ENCODE measurements at regions not wholly inside any gene's neighbourhood (a gene's known extent, or its start where the extent isn't known, plus 50 kb on each side); places are given as distances from the start of the nearest gene placed in this dataset.

DNA sequence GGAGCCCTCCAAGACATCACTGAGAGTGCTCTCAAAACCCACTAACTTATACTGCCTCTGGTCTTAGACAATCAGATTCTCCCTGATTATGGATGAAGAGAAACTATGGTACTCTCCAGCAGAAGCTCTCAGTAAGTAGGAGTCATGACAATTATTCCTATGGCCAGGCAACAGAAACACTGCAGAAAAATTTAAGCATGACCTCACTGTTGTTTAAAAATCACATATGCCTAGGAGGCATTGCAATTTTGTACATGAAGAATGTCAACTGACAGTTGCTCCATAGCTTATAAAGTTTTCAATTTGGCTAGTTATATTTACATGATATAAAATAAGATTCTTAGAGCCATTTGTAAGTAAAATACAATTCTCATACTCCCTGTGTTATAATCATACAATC is 105.9 kb upstream of the LSM8 start:
- Histone ChIP-seq H3K4me2 (ENCODE audit: low read length) (no peak overlapping the region), H3K9me3 (ENCODE audit: control insufficient read depth, insufficient read depth, low read length) (no peaks in the 10 kb centered on the region), H3K36me3 (ENCODE audit: control insufficient read depth, low read length) (no peaks in the 10 kb centered on the region), H3K4me3 (ENCODE audit: low read length) (no peak overlapping the region), H3K79me2 (ENCODE audit: control insufficient read depth, low read length) (no peaks in the 10 kb centered on the region), H3F3A (ENCODE audit: control insufficient read depth, insufficient read depth) (no peaks in the 10 kb centered on the region), H3K9me2 (replicated peaks; ENCODE audit: control insufficient read depth, low read length) (no peaks in the 10 kb centered on the region), H4K20me1 (ENCODE audit: control insufficient read depth, insufficient read depth, low read depth, low read length) (no peaks in the 10 kb centered on the region), H3K27me3 (ENCODE audit: control insufficient read depth, low read length) (peaks cover 2% of the 10 kb centered on the region; the same call in 1 of the 2 replicates), H3K4me1 (ENCODE audit: control insufficient read depth, low read length) (no peaks in the 10 kb centered on the region), H3K27ac (ENCODE audit: low read depth, low read length) (no peak overlapping the region)
- no peak for TF ChIP-seq EZH2phosphoT487 (IDR thresholded peaks at IDR 0.05; ENCODE audit: borderline replicate concordance, low read length)
- TF ChIP-seq, protein P1, sequence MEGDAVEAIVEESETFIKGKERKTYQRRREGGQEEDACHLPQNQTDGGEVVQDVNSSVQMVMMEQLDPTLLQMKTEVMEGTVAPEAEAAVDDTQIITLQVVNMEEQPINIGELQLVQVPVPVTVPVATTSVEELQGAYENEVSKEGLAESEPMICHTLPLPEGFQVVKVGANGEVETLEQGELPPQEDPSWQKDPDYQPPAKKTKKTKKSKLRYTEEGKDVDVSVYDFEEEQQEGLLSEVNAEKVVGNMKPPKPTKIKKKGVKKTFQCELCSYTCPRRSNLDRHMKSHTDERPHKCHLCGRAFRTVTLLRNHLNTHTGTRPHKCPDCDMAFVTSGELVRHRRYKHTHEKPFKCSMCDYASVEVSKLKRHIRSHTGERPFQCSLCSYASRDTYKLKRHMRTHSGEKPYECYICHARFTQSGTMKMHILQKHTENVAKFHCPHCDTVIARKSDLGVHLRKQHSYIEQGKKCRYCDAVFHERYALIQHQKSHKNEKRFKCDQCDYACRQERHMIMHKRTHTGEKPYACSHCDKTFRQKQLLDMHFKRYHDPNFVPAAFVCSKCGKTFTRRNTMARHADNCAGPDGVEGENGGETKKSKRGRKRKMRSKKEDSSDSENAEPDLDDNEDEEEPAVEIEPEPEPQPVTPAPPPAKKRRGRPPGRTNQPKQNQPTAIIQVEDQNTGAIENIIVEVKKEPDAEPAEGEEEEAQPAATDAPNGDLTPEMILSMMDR (IDR thresholded peaks at IDR 0.05; ENCODE audit: low read depth, low read length, poor library complexity, severe bottlenecking): no peak

DNA sequence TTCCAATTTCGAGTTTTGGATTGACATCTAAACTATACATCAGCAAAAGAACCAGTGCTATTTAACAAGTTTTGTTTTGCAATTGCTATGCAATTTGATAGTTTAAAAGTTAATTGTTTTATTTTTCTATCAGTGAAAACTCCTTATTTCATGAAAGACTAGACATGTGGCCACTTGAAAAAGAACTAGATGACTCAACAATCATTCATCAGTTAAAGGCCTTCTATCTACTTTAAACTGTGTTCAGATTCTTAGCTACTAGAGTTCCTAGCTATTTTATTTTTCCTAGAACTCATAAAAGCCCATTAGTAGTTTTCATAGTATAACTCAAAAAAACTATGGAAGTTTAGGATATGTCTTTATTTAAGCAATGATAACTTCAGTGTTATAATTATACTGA is 104.6 kb upstream of the LSM8 start:
- Histone ChIP-seq H3K9me2 (replicated peaks; ENCODE audit: control insufficient read depth, low read length) (no peaks in the 10 kb centered on the region), H3K4me1 (ENCODE audit: control insufficient read depth, low read length) (no peaks in the 10 kb centered on the region), H3K4me2 (ENCODE audit: low read length) (no peak overlapping the region), H3K27ac (ENCODE audit: low read depth, low read length) (no peak overlapping the region), H3K9me3 (ENCODE audit: control insufficient read depth, insufficient read depth, low read length) (no peaks in the 10 kb centered on the region), H3K36me3 (ENCODE audit: control insufficient read depth, low read length) (no peaks in the 10 kb centered on the region), H3K27me3 (ENCODE audit: control insufficient read depth, low read length) (peaks cover 3% of the 10 kb centered on the region; the same call in 1 of the 2 replicates), H4K20me1 (ENCODE audit: control insufficient read depth, insufficient read depth, low read depth, low read length) (no peaks in the 10 kb centered on the region), H3K4me3 (ENCODE audit: low read length) (no peak overlapping the region), H3K79me2 (ENCODE audit: control insufficient read depth, low read length) (no peaks in the 10 kb centered on the region), H3F3A (ENCODE audit: control insufficient read depth, insufficient read depth) (no peaks in the 10 kb centered on the region)
- TF ChIP-seq, protein P1 (IDR thresholded peaks at IDR 0.05; ENCODE audit: low read depth, low read length, poor library complexity, severe bottlenecking): no peak
- TF ChIP-seq EZH2phosphoT487 (IDR thresholded peaks at IDR 0.05; ENCODE audit: borderline replicate concordance, low read length): no peak

DNA sequence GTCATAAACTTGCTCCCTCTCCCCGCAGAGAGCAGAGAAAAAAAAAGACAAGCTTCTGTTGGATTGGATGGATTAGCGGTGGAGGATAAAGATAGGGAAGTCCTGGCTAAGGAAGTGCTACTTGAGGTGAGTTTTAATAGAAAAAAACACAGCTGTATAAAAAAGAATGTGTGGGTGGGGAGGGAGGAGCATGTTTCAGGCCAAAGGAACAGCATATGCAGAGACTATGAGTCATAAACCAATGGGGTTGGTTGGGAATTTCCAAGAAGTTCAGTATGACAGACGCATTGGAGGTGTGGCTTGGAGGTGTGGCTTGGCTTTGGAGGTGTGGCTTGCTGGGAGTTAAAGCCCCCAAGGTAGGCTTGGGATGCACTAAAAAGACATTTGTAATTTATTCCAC is 103.0 kb upstream of the LSM8 start:
- Histone ChIP-seq H3K79me2 (ENCODE audit: control insufficient read depth, low read length) (no peaks in the 10 kb centered on the region), H3K27ac (ENCODE audit: low read depth, low read length) (no peak overlapping the region), H3K4me1 (ENCODE audit: control insufficient read depth, low read length) (no peaks in the 10 kb centered on the region), H3K9me2 (replicated peaks; ENCODE audit: control insufficient read depth, low read length) (no peaks in the 10 kb centered on the region), H3K4me3 (ENCODE audit: low read length) (no peak overlapping the region), H3K9me3 (ENCODE audit: control insufficient read depth, insufficient read depth, low read length) (no peaks in the 10 kb centered on the region), H3K36me3 (ENCODE audit: control insufficient read depth, low read length) (no peaks in the 10 kb centered on the region), H4K20me1 (ENCODE audit: control insufficient read depth, insufficient read depth, low read depth, low read length) (no peaks in the 10 kb centered on the region), H3K4me2 (ENCODE audit: low read length) (no peak overlapping the region), H3K27me3 (ENCODE audit: control insufficient read depth, low read length) (peaks cover 3% of the 10 kb centered on the region; the same call in 1 of the 2 replicates), H3F3A (ENCODE audit: control insufficient read depth, insufficient read depth) (no peaks in the 10 kb centered on the region)
- TF ChIP-seq EZH2phosphoT487 (IDR thresholded peaks at IDR 0.05; ENCODE audit: borderline replicate concordance, low read length): no peak
- TF ChIP-seq, protein P1 (IDR thresholded peaks at IDR 0.05; ENCODE audit: low read depth, low read length, poor library complexity, severe bottlenecking): no peak
